ENCODE measurements at regions not wholly inside any gene's neighbourhood (a gene's known extent, or its start where the extent isn't known, plus 50 kb on each side); places are given as distances from the start of the nearest gene placed in this dataset.
"Not testable (repeated sequence)": the region's sequence is repeated elsewhere in the genome, so short reads cannot be mapped to it uniquely, and the experiment has no call there.

DNA sequence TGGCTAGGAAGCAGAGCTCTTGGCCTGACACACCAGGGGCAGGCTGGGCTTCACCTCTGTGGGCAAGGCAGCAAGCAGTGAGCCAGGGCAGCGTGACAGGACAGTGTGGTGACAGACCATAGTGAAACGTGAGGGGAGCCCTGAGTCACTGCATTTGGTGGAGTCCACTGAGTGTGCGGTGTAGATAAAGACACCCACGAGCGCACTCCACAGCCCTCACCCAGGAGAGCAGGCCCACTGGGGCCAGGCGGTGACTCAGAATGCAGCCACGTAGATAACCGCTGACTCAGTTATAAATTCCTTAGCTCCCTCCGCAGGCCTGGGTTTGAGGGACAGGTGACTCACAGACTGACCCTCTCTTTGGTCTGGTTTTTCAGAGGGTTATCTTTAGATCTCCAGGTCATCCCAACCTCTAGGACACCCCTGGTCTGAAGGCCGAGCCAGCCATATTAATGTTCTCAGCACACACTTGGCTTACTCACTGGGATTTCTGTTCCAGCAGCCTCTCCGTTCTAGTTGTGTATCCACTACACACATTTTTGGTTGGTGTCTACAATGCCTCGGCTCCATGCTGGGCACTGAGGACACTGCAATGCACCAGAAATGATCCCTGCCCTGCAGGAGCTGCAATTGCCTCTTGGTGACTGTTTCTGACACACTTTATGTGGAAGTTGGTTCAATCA lies 90.2 kb upstream of the TSPAN2 start:
- no peak for DNase-seq

DNA sequence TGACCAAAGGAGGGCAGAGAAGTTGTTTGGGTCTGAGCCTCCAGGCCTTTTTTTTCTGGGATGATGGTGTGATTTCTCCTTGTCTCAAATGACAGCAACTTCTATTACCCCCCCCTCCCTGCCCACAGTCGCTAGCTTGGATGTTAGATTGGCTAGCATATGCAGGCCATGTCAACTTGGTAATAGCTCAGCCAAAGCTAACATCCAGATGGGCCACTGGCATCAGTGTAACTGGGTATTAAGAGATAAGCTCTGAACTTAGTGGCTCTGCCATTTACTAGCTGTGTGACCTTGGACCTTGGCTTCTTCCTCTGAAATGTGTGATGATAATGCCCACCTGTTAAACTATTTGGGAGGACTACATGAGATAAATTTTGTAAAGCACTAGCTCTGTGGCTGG lies 86.9 kb upstream of the TSPAN2 start:
- no peak for DNase-seq

DNA sequence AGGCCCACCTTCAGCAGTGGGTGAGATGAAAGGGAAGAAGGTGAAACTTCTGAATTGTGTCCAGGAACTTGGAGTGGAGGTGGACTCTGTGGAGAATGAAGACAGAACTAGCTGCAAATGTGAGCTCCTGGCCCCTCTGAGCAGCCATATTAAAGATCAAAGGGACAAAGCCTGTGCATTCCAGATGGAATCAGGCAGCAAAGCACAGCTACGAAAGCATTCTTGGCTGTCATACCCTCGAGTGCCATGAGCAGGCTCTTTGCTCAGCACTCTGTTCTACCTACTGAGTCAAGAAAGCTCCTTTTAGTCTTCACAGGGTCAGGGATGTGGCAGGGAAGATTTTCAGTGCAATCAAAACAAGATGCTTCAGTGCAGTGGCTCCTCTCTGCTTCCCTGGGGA lies 86.3 kb upstream of the TSPAN2 start:
- no peak for DNase-seq

DNA sequence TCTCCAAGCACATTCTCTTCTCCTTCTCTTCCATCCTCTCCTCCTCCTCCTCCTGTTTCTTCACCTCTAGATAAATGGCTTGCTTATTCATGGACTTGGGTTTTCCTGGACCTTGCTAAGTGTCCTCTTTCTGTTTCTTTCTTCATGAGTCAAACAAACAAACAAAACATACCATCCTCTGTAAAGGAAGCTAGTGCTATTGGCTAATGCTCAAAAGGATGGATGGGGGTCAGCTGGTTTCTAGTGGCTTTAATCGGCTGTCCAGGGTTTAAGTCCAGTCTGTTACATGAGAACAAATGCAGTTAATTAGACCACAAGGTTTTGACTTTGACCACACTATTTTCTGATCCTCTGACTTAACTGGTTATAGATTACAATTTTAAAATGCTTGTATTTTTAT lies 83.8 kb upstream of the TSPAN2 start:
- DNase-seq = no peak

DNA sequence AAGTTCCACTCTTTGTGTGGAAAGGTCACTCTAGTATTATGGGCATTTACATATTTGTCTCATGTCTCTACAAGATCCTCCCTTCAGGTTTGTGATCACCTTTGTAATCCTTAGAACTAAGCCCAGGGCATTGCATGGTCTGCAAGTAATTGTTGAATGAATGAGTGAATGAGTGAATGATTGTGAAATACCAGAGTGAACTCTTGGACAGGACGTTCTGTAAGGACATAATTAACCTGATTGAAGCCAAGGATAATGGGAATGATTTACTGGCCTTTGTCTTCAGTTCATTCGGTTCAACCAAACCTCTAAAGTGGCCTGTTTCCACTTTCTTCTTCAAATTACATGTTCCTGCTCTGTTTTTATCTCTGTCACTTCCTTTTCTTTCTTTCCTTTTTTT lies 83.0 kb upstream of the TSPAN2 start:
- no peak for DNase-seq

DNA sequence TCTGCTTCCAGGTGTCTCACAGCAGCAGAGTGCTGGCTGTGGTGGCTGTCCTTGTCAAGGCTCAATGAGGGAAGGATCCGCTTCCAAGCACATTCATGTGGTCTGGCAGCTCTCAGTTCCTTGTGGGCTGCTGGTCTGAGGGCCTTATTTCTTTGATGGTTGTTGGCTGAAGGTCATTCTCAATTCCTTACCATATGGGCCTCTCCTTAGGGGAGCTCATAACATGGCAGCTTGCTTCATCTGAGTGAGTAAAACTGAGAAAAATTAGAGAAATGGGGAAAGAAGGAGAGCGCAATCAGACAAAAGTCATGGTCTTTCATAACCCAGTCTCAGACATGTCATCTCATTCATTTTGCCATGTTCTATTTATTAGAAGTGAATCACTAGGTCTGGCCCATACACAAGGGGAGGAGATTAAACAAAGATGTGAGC lies 81.7 kb upstream of the TSPAN2 start:
- DNase-seq = no peak

DNA sequence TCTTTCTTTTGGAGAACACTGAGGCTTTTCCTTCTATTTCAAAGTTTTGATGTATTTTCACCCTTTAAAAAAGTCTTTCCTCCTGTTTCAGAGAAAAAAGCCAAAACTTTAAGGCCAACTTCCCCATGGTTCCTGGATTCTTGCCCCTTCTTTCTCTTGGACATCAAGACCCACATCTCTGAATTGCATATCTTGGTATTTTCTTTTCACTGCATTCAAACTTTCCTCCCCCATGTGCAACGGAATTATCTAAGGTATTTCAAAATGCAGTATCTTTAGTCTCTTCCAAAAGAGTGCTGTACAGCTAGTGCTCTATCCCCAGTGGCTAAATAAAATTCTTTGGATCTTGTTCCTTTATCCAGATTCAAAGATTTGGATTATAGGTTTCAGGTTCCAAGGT lies 81.1 kb upstream of the TSPAN2 start:
- no peak for DNase-seq

DNA sequence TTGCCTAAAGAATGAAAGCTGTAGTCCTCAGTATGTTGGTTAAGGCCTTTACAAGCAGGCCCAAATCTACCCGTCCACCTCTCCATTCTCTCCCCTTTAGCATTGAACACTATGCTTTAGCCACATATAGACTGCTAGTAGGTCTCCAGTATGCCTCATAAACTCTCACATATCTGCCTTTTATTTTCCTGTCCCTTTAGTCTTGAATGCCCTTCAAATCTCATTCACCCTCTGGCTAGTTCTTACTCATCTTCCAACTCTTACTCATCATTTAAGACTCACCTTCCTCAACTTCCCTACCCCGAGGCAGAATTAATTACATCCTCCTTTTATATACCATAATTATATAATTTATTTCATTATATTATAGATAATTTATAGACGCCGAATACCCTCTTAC lies 78.7 kb upstream of the TSPAN2 start:
- no peak for DNase-seq

DNA sequence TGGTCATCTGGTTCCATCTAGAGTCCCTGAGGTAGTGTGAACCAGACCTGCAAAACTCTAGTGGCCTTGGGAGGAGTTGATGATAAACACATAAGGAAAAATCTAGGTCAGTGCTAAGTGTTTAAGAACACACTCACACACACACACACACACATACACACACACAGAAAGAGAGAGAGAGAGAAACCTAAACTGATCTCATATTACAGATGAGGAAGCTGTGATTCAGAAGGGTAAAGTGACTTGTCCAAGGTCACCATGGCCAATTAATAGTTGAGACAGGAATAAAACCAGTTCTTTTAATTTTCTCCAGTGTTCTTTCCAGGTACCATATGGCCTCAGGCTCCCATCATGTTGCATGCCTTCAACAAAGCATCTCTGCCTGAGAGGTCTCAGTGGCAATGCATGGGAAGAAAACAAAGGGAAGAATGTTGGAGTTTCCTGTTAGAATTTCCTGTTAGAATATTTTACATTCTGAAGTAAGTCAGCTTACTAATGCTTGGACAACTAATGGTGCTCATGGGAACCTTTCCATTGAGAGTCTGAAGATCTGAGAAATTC lies 77.3 kb upstream of the TSPAN2 start:
- DNase-seq = no peak

DNA sequence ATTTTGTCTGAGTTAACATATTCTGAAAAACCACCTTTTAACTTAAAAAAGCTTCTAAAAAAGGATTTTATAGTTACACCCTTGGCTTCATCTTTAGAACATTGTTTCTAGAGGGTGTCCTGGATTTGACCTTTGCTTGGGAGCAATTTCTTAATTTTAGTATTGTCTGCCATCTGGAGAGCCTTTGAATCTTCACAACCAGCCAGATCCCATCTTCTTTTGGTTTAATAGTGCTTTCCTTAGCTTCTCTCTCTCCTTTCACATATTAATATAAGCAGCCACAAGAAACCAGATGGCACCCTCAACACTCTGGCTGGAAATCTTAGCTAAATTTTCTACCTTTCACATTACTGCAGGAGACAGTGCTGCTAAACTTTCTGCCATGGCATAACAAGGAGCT lies 76.5 kb upstream of the TSPAN2 start:
- DNase-seq = no peak

DNA sequence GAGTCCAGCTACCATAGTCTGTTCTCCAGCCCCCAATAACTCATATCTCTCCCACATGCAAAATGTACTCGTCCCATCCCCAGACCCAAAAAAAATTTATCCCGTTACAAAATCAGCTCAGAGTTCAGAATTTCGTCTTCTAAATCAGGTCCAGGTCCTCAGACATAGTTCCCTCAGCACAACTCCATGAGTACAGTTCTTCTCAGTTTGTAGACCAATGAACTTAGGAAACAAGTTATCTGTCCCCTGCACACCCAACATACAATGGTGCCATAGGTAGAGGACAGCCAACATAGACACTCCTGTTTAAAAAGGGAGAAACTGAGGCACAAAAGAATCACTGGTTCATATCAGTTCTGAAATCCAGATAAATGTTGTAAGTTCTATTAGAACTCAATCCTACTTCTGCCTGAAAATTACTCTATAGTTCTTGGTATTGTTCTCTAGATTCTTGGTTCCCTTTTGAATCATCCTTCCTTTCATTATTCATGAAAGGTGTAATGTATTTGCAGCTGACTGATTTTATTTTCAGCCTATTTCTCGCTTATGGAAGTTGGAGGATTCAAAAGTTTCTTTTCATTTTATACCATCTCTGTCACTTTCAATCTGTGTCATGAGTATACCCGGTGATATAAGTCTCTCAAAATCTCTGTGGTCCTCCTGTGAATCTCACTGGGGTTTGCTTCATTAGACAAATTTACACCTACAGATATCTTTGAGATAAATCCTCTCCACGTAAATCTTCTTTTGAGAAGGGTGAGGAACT lies 75.8 kb upstream of the TSPAN2 start:
- no peak for DNase-seq

DNA sequence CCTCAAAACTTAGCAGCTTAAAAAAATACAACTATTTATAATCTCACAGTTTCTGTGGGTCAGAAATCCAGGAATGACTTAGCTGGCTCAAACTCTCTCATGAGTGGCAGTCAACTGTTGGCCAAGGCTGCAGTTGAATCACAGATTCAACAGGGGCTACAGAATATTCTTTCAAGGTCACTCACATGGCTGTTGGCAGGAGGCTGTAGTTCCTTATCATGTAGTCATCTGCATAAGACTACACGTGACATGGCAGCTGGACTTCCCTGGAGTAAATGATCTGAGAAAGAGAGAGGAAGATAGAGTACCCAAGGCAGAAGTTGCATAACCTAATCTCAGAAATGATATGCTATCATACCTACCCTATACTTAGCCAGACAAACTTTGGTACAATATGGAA lies 75.2 kb upstream of the TSPAN2 start:
- DNase-seq = no peak

DNA sequence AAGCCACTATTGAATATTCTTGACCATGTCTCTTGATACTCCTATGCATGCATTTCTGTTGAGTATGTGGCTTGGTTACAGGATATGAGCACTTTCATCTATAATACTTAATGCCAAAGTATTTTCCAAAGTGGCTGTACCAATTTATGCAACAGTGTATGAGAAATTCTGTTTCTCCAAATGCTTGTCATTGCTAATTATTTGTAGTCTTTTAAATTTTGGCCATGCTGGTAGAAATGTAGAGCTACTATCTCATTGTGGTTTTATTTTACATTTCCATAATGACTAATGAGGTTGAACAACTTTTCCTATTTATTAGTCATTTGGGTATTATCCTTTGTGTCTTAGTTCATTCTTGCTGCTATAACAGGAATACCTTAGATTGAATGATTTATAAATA lies 71.4 kb upstream of the TSPAN2 start:
- DNase-seq = no peak

DNA sequence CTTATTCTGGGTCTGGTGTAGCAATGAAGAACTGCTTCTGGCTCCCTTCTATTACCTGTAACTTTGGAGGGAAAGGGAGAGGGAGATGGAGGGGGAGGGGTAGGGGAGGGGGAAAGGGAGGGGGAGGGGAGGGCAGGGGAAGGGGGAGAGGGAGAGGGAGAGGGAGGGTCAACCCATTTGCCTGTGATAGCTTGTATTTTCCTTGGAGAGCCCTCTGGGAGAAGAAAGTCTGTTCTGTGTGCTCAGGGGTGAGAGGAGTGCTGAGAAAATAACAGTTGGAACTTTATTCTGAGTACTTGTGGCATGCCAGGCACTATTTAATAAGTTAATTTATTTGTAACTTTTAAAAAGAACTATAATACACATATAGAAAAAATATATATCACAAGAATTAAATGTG lies 70.7 kb upstream of the TSPAN2 start:
- DNase-seq = no peak

DNA sequence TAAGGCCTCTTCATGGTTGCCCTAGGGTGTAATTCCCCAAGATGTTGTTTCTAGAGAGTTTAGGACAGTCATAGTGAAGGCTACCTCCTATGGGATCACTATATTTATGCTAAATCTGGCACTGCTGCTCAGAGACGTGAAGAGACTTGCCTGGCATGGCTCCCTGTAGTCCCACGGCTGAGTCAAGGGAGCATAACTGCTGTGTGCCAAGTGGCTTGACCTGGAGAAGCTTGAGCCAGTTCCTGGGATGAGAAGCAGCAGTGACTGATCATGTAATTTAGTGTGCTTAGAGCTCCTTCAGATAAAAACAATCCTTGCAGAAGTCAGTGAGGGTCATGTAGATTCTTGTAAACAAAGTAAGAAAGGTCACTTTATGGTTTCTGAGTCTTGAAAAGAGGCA lies 68.9 kb upstream of the TSPAN2 start:
- peak; percentile 21 for DNase-seq

DNA sequence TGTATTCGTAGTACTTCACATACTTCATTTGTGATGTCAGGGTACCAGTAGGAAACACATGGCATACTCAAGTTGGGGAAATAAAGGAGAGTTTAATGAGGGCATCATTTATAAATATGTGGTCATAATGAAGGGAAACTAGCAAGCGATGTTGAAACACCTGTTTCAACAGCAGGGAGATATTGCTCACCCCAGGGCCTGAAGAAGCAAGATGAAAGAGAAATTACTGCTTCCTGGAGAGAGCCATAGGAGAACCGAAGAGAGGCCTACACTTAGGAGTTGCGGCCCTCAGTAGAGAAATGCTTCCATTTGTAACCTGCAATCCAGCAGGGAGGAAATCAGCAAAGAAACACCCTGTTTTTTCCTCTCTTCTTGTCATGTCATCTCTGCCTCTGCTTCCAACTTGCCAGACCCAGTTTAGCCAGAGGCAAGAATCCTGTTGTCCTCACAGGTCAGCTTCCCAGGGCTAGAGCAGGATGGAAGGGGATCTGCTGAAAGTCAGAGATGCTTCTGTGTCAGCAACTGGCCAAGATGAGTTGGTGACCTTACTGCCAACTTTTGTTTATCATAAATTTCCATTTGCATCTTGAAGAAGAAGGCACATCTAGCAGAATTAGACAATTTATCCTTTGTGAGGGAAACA lies 67.6 kb upstream of the TSPAN2 start:
- no peak for DNase-seq

DNA sequence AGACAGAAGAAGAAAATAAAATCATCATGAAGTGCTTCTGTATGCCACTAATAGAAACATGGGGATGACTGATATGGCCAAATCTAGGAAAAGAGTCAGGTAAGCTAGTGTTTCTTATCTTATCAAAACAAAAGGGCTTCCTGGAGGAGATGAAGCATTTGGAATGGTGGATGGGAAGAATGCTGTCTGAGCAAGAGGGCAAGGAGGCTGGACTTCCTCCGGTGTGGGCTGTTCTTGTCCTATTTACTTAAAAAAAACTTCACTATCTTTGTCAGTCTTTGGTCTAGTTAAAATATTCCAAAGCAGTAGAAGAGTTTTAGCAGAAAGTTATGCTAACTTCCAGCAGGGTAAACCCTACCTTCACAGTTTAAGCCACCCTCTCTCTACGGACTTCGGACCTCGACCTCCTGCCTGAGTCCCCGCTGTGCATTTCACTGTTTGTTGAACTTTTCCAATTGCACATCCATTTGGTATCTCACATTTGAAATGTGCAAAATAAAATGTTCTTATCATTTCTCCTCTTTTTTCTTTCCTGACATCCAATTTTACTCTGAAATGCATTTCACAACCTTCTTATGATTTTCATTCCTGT lies 64.8 kb upstream of the TSPAN2 start:
- DNase-seq = no peak

DNA sequence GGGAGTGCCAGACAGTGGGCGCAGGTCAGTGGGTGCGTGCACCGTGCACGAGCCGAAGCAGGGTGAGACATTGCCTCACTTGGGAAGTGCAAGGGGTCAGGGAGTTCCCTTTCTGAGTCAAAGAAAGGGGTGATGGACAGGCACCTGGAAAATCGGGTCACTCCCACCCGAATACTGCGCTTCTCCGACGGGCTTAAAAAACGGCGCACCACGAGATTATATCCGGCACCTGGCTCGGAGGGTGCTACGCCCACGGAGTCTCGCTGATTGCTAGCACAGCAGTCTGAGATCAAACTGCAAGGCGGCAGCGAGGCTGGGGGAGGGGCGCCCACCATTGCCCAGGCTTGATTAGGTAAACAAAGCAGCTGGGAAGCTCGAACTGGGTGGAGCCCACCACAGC lies 58.6 kb upstream of the TSPAN2 start:
- not testable (repeated sequence) for DNase-seq

DNA sequence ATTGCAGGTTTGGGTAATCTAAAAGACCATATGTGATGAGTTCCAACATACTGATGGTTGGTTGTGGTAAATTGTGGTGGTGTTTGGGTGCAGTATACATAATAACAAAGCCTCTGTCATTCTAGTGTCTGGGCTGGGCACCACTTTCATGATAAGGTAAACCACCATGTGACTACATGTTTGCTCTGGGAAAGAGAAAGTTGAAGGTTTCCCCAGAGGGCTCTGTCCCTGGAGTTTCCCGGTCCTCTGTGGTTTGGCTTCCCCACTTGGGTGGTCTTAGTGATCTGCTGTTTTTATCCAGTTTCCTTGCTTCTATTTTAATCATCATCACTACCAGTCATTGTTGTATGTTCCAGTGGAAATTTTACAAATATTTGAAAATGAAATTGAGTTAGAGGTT lies 55.9 kb upstream of the TSPAN2 start:
- DNase-seq = no peak

DNA sequence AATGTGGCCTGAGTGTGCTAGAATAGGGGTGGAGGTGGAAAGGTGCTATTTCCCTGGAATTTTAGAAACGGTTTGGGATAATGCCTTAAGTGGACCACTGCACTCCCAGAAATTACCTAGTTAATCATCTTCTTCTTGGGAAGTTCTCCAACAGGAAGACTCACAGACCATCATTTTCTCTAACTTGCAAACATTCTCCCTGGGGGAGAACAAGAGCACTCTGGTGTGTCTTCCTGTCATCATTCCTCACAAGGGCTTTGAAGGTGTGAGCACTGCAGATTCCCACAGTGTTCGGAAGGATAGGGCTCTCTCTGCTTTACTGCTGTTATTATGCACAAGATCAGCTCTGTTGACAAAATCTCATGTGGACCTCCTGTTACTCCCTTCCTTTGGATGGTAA lies 54.9 kb upstream of the TSPAN2 start:
- DNase-seq = no peak

DNA sequence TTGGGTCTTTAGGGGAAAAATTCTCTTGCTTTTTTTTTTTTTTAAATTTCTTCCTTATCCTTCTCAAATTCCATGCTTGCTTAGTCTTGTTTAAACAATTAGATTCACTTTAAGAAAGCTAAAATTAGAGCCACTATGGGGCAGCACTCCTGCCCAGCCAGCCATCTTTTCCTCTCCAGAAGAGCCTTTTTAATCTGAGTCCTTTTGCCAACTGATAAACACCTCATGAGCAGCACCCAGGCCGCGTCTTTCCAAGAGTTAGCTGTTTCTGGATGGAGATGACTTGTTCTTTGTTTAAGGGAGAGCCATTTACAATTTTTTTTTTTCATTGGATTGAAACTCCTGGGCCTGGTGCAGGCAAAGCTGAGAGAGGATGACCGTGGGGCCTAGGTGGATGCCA lies 53.3 kb upstream of the TSPAN2 start:
- DNase-seq = no peak

DNA sequence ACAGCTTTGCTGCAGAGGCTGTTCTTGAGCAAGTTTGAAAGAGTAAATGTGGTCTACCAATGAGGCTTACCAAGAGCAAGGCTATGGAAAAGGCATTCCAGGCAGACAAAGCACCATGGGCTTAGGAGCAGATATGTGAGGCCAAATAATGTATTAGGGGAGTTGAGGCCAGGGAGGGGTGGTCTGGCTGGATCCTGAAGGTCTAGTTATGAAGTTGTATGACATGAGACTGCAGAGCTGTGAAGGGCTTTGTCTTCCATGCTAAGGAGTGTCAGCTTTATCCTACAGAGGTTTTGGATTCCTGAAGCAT lies 51.8 kb upstream of the TSPAN2 start:
- DNase-seq = no peak

DNA sequence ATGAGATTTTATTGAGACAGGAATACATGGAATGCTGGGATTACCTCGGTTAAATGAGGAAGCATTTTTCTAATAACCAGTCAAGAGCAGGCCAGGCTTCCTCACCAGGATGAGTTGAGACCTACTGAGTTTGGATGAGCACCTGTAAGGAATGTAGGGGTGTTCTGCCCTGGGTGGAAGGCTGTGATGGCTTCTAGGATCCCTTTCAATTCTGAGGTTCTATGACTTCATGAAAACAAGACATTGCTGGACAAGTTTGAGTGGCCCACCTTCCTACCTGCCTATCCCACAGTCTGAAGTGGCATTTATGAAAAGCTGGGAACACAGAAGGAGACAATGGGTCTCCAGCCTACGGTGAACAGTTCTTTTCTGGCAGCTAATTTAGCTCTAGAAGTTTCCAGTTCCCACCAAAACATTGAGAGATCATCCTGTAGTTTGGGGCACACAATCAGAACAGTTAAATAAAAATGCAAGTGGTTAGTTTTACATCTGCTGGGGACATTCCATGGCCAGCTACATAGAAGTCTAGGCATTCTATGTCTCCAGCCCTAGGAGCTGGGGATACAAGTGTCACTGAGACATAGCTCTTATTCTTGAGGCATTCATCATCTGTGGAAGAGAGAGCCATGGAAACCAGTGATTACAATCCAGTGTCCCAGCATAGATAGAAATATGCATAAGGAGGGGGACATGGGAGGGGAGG lies 51.3 kb upstream of the TSPAN2 start:
- no peak for DNase-seq

All from DMS79 (cell line).